Thymus (tissue), 11 donors: ENCODE measurements at regions not wholly inside any gene's neighbourhood (a gene's known extent, or its start where the extent isn't known, plus 50 kb on each side); places are given as distances from the start of the nearest gene placed in this dataset.
A peak's percentile ranks its signal among the peaks of the same experiment; 100 is the strongest.

Source experiments
- DNase-seq, 9 donors: peaks; one replicate each; pipeline ENCODE4 v3.0.0-alpha.2; 2013; ENCODE audit warnings: low spot score in 9 of 9, low read depth in 6 of 9, missing footprints in 1 of 9
- H3K27ac ChIP-seq, 2 donors: one replicate each; pipeline ENCODE4 v1.5.1; 2013; ENCODE audit warnings: control low read depth in 1 of 2, low read depth in 1 of 2, low read length in 1 of 2, mild to moderate bottlenecking in 1 of 2, moderate library complexity in 1 of 2
- H3K27me3 ChIP-seq, 2 donors: one replicate each; pipeline ENCODE4 v1.5.1; 2013; ENCODE audit warnings: low read length in 1 of 2; ENCODE audit not compliant: control insufficient read depth in 2 of 2, insufficient read depth in 1 of 2
- H3K36me3 ChIP-seq, 2 donors: one replicate each; pipeline ENCODE4 v1.5.1; 2013; ENCODE audit warnings: low read length in 1 of 2, mild to moderate bottlenecking in 1 of 2, moderate library complexity in 1 of 2; ENCODE audit not compliant: control insufficient read depth in 2 of 2, insufficient read depth in 2 of 2
- H3K4me1 ChIP-seq, 2 donors: one replicate each; pipeline ENCODE4 v1.5.1; 2013; ENCODE audit warnings: low read length in 2 of 2; ENCODE audit not compliant: control insufficient read depth in 2 of 2, insufficient read depth in 2 of 2
- H3K4me3 ChIP-seq, 2 donors: one replicate each; pipeline ENCODE4 v1.5.1; 2013; ENCODE audit warnings: low read length in 2 of 2, control low read depth in 1 of 2, mild to moderate bottlenecking in 1 of 2
- H3K9me3 ChIP-seq, 2 donors: one replicate each; pipeline ENCODE4 v1.5.1; 2013; ENCODE audit warnings: low read length in 1 of 2, mild to moderate bottlenecking in 1 of 2; ENCODE audit not compliant: control insufficient read depth in 2 of 2, insufficient read depth in 1 of 2
- WGBS: extraction: QIAGEN DNeasy Blood & Tissue Kit; methylation state at CpG from one replicate; pipeline ENCODE4 v1.1.7; 2013; 5-methylcytosine and 5-hydroxymethylcytosine counted together
- donor health status: healthy.

DNA sequence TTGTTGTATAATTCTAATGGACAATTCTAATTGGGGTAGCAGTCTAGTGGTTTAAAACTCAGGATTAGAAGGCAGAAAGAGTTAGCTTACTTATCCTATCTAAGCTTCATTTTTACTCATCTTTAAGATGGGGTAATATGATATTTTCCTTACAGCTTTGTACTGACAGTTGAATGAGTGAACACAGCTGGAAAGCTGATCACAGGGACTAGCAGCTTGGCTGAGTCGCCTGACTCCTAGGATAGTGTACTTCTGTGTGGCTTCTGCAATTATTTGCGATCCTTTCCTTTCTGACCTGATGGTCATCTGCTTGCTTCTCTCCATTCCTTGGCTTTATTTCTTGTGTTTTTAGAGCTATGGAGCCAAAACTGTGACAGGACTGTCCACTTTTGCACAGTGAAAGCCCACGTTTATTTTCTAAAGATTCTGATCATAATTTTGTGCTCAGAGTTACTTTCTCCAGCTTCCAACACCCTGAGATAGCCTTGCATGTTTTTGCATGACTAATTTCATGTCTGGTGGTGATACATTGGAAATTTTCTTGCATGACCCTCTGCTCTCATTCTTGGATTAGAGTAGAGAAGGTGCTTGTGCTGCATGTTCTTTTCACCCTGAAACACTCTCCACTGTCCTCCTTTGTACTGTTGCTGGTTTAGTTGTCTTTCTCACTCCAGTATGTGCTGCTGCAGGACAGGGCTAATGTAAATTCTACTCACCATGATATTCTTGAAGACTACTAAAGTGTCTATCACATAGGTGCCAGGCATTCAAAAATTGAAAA lies 377.0 kb upstream of the ATP2B1 start:
- Histone ChIP-seq H3K9me3 (no peaks in the 10 kb centered on the region), H3K36me3 (no peaks in the 10 kb centered on the region), H3K27me3 (no peaks in the 10 kb centered on the region), H3K4me1 (no peaks in the 10 kb centered on the region), H3K27ac (no peak overlapping the region), H3K4me3 (no peak overlapping the region)
- DNase-seq: no peak
- 94% methylated on average over 3 of the region's 3 CpGs for WGBS

GRCh38 chr12:90084018-90084417 lies 375.4 kb upstream of the ATP2B1 start:
- no peaks in the 10 kb centered on the region for H3K27me3 ChIP-seq
- DNase-seq: no peak
- no peaks in the 10 kb centered on the region for H3K9me3 ChIP-seq
- over 99% methylated on average over 2 of the region's 2 CpGs for WGBS
- no peaks in the 10 kb centered on the region for H3K36me3 ChIP-seq
- H3K4me1 ChIP-seq: no peaks in the 10 kb centered on the region
- H3K4me3 ChIP-seq: no peak overlapping the region
- no peak overlapping the region for H3K27ac ChIP-seq

- WGBS: 77% methylated on average over 1 of the region's 1 CpG
- H3K27me3 ChIP-seq: no peaks in the 10 kb centered on the region
- DNase-seq: no peak
- peaks cover 11 to 22% of the 10 kb centered on the region in 2 donors for H3K4me1 ChIP-seq
- no peak overlapping the region for H3K27ac ChIP-seq
- no peaks in the 10 kb centered on the region for H3K9me3 ChIP-seq
- H3K4me3 ChIP-seq: no peak overlapping the region
- no peaks in the 10 kb centered on the region for H3K36me3 ChIP-seq
Measured at GRCh38 chr12:90080616-90081015, 372.0 kb upstream of the ATP2B1 start.

DNA sequence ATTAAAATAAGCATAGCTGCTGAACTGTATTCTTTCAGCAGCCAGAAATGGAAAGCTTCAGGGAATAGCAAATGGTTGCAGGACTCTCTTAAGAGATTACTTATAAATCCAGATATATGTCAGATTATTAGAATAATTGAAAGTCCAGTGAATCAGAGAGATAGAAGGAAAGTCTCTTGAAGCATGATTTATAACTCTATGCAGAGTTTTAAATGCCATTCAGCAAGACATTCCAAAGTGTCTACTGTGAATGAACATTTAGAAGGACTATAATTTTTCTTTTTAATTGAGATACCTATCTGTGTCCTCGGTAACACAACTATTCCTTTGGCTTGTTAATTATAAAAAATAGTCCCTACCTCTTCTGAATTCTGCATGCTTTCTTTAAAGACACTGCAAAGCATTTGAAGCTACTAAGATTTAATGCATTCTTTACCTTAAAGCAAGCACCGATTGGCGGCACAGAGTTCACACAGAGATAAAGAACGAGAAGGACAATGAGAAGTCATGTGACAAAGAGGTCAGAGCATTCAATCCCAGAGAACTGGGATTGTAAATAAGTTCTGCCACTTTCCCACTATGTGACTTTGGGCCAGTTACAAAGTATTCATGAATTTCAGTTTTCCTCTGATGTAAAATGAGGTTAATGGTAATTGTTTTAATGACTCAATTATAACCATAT lies 371.0 kb upstream of the ATP2B1 start:
- no peaks in the 10 kb centered on the region for H3K27me3 ChIP-seq

GRCh38 chr12:90078344-90078743 lies 369.7 kb upstream of the ATP2B1 start:
- peak in 1 of 9 donors; percentile 41 for DNase-seq
- Histone ChIP-seq H3K27ac (peak overlapping the region in 1 of 2 donors; percentile 27), H3K27me3 (no peaks in the 10 kb centered on the region), H3K4me3 (no peak overlapping the region), H3K36me3 (no peaks in the 10 kb centered on the region), H3K9me3 (no peaks in the 10 kb centered on the region), H3K4me1 (peaks cover 13 to 24% of the 10 kb centered on the region in 2 donors)
- WGBS: 82% methylated on average over 4 of the region's 4 CpGs

More for the DNA sequence above, 371.0 kb upstream of the ATP2B1 start:
- Histone ChIP-seq H3K4me3 (no peak overlapping the region), H3K9me3 (no peaks in the 10 kb centered on the region), H3K4me1 (peaks cover 13 to 24% of the 10 kb centered on the region in 2 donors), H3K36me3 (no peaks in the 10 kb centered on the region), H3K27ac (no peak overlapping the region)
- WGBS: 98% methylated on average over 4 of the region's 4 CpGs
- DNase-seq: no peak

DNA sequence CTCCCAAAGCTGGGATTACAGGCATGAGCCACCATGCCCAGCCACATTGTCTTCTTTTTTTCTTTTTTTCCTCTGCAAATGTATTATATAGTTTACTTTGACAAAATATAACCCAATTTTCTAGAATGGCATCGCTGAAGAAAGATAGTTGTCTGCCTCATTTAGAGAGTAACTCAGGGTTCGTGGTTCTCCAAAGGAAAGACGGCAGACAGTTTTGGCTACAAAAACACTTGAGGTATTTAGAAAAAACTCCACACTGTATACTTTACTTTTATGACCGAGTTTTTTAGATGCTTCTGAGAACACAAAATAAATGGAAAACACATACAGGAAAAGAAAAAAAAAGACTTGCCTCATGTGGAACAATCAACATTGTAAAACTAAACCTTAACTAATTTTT lies 369.1 kb upstream of the ATP2B1 start:
- H3K4me3 ChIP-seq: no peak overlapping the region
- 66% methylated on average over 4 of the region's 4 CpGs for WGBS
- no peaks in the 10 kb centered on the region for H3K9me3 ChIP-seq
- no peaks in the 10 kb centered on the region for H3K36me3 ChIP-seq
- no peaks in the 10 kb centered on the region for H3K27me3 ChIP-seq
- peak in 1 of 9 donors; percentile 62 for DNase-seq
- peak overlapping the region; percentile 31 to 74 for H3K27ac ChIP-seq
- H3K4me1 ChIP-seq: peaks cover 13 to 24% of the 10 kb centered on the region in 2 donors

DNA sequence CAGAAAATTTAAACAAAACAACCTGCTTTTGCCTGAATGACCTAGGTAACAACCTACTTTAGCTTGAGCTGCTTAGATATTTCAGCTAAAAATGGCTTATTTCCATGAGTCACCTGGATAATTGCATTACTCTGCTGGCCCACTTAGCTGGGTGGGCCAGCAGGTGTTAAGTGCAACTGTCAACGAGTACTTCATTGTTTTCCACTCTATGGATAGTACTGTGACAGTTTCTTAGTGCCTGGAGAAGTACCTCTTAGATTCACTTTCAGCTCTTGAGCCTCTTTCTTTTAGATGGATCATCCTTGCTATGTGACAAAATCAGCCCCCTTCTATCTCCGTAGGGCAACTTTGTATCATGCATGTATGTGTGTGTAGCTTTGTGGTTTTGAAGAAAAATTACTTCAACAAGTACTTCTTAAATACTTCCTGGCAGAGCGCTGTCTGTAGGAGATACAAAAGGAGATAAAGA lies 368.2 kb upstream of the ATP2B1 start:
- Histone ChIP-seq H3K27ac (peak overlapping the region; percentile 55 to 74), H3K27me3 (no peaks in the 10 kb centered on the region), H3K36me3 (no peaks in the 10 kb centered on the region), H3K4me3 (no peak overlapping the region), H3K9me3 (no peaks in the 10 kb centered on the region), H3K4me1 (peaks cover 13 to 24% of the 10 kb centered on the region in 2 donors)
- 16% methylated on average over 3 of the region's 3 CpGs for WGBS
- DNase-seq: peak in 8 of 9 donors; percentile 43 to 85 (median 60)

DNA sequence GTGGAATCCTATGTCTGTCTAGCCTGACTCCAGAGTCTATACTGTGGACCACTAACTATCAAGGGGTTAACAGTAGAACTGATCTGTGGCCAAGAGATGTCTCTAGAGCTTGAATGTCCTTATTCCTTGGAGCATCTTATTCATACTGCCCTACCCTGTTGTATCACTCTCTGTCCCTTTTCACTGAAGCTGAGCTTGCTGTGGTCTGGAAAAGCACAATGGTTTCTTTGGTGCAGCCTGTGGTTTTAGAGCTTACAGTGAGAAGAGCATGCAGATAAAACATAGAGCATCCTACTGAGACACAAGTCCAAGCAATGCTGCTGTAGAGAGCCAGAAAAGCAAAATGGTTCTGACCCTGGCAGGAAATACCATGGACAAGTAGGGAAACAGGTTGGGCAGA lies 367.0 kb upstream of the ATP2B1 start:
- peak in 3 of 9 donors; percentile 20 to 67 (median 33) for DNase-seq
- H3K9me3 ChIP-seq: no peaks in the 10 kb centered on the region
- H3K4me3 ChIP-seq: no peak overlapping the region

DNA sequence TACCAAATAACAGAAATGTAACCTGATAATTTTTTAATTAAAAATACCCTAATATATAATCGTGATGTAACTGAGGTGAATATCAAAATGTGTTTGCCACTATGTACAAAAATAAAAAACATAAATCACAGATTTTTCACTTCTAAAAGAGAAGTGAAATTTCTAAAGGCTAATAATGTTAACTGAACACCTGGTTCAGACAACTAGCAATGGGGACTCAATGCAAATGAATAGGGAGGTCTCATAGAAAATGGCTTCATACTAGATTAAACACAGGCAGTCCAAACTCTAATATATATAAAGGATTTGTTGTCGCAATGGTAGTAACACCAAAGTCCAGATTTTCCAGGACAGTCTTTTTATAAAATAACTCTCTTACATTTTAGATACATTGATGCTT lies 365.4 kb upstream of the ATP2B1 start:
- DNase-seq: no peak
- no peak overlapping the region for H3K4me3 ChIP-seq
- WGBS: 98% methylated on average over 2 of the region's 2 CpGs

More for the DNA sequence above, 367.0 kb upstream of the ATP2B1 start:
- H3K4me1 ChIP-seq: peaks cover 13 to 24% of the 10 kb centered on the region in 2 donors
- H3K27ac ChIP-seq: peak overlapping the region; percentile 20 to 67
- H3K36me3 ChIP-seq: no peaks in the 10 kb centered on the region
- no peaks in the 10 kb centered on the region for H3K27me3 ChIP-seq

More for the DNA sequence above, 365.4 kb upstream of the ATP2B1 start:
- H3K27ac ChIP-seq: no peak overlapping the region
- H3K9me3 ChIP-seq: no peaks in the 10 kb centered on the region
- no peaks in the 10 kb centered on the region for H3K36me3 ChIP-seq
- H3K27me3 ChIP-seq: no peaks in the 10 kb centered on the region
- H3K4me1 ChIP-seq: peaks cover 13 to 24% of the 10 kb centered on the region in 2 donors
